ENCODE measurements at regions not wholly inside any gene's neighbourhood (a gene's known extent, or its start where the extent isn't known, plus 50 kb on each side); places are given as distances from the start of the nearest gene placed in this dataset.
"Not testable (repeated sequence)": the region's sequence is repeated elsewhere in the genome, so short reads cannot be mapped to it uniquely, and the experiment has no call there.

DNA sequence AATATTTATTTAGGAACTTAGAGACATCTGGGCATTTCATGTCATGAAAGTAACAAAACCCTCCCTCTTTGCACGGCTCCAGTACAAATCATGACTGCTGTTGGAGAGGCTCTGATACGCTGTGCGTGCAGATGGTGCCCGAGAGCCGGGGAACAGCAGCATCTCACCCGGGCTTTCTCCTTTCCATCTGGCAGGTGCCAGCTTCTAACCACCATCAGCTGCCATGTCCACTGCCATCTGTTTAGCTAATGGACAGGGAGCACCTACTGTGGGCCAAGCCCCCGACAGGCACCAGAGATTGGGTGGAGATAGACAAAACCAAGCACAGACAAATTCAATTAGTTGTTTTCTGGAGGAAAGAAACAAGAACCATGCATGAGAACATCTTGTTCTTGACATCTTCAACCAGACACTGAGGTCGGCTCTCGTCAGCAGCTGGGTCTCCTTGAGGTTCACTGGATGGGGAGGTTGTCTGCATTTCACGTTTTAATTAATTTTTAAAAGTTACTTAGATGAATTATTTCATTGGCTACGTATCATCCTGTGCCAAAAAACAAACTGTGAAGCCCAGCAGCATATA, 323.7 kb downstream of the THBS2 start:
- no peak for DNase-seq

DNA sequence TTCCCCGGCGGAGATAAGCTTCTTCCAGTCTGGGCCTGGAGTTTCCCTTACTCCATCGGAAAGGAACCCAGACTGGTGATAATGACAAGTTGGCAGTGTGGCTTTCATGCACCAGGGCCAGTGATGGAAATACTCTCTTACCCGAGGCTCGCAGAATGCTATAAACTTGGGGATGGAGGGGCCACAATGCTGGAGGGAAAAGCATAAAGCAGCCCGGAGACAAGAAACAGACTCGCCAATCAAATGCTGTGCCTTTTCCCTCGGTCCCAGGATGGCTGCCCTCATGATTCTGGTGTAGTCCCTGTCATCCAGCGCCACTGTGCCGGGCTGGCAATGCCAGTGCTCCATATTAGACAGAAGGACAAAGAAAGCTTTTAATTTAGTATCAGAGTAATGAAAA, 325.6 kb downstream of the THBS2 start:
- no peak for DNase-seq

DNA sequence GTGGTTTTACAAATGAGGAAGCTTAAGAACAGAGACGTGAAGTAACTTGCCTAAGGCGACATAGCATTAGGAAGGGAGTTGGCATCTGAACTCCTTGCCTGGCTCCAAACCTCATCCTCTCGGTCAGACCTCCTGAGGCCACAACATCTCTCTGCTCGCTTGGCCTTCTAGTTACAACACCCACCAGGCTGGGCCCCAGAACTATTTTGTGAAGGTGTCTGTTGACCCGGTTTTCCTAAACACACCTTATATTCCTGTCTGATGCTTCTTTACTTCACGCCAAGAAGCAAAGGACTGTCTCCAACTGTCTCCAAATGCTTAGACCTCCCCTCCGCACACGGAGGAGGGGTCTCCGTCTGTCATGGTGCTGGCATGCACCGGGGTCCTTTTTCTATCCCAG, 326.6 kb downstream of the THBS2 start:
- no peak for DNase-seq

DNA sequence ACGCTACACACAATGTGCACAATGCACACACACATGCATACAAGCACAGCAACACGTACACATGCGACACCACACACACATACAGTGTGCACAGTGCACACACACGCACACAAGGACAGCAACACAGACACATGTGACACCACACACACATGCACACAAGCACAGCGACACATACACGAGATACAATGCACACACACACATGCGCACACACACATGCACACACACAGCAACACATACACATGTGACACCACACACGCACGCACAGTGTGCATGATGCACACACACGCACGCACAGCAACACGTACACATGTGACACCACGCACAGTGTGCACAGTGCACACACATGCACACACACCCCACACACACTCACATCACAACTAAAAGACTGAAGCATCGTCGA, 327.3 kb downstream of the THBS2 start:
- no peak for DNase-seq

DNA sequence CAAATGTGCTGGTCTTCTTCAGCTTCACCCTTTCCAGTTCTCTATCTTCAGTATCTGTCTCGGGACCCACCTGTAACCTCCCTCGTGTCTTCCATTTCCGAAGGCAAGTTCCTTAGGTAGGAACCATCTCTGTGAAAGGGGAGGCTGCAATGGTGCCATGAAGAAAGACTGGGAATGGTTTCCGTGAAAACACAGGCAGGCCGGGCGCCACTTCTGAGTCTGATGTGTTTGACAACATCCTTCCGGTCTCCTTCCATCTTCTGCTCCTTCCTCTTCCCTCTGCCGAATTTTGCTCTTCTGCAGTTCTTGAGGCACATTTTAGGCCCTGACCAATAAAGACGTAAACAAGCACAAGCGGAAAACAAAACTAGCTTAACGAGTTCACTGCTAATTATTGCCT, 328.0 kb downstream of the THBS2 start:
- DNase-seq: no peak

DNA sequence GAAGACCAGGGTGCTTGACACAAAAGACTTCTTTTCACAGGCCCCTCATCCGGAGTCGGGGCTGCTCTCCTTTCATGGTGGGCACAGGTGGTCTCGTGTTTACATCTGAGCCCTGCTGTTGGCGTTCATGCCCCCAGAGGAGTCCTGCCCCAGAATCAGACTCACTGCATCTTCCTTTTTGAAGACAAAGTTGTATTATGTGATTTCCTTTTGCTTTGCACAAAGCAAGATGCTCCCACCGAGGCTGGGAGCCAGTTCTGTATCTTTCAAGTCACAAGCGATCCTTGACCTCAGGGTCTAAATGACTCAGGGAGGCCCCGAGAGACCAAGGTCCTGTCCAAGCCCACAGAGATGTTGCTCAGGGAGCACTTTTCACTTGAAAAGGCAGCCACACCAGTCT, 330.5 kb downstream of the THBS2 start:
- DNase-seq: no peak

DNA sequence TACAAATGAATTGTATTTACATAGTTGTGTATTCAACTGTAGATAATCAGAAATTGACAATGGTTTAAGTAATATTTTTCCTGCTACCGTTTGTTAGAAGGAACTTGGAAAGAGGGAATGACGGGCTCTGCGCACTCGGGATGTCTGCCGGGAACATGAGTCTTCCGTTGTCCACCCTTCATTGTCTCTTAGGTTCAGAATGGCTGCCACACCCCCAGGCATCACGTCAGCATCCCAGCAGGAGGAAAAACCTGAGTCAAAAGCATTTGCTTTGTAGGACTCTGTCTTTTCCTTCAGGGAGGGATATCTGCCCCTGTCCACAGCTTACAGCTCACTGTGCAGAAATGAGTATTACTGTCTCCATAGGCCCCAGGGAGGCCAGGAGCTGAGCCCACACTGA, 331.2 kb downstream of the THBS2 start:
- DNase-seq: no peak

- no peak for DNase-seq
These were observed 333.4 kb downstream of the THBS2 start for GRCh38 chr6:168920289-168920688.

- no peak for DNase-seq
These were observed 334.0 kb downstream of the THBS2 start for GRCh38 chr6:168919470-168920179.

GRCh38 chr6:168916576-168917211, 337.0 kb downstream of the THBS2 start:
- no peak for DNase-seq

DNA sequence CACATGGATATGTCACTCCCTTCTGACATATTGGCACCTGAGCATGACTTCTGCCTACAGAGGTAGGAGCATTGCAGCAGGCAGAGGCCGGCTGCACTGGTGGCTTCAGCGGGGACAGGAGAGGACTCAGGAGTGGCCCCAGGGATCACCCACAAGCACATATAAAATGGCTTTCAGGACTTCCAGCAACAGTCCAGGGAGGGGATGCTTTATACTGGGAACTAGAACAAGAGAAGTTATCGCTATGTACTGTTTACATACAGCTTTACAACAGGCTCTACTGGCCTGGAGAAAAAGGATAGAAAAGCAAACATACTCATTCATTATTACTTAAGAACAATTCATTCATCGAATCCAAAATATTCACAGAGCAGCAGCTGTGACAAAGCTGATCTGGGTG, 337.8 kb downstream of the THBS2 start:
- DNase-seq: no peak

- no peak for DNase-seq
These were observed 338.4 kb downstream of the THBS2 start for GRCh38 chr6:168915242-168915641.

DNA sequence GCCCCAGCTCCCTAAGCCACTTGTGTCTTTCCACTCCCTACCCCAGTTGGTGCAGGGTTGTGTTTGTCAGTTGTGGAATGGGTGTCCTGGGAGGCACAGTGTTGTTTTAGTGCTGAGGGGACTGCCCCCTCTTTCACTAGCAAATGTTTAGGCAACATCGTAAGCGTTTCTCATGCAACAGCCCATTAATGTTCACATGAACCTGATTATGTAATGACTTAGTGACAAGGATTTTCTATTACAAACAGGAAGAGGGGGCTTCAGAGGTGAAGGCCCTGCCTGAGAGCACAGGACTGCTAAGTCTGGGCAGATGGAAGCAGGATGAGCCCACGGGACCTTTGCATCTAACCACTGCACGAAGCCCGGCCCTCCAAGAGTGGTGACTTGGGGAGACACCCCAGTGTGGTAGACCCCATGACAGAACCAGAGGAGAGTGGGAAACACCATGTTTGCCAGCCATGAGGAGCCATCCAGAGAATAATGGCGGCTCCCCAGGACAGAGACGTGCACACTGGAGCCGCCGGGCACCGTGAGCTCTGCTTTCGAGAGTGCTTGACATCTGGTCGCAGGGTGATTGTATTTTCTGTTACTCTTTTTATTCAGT, 339.7 kb downstream of the THBS2 start:
- DNase-seq: no peak

DNA sequence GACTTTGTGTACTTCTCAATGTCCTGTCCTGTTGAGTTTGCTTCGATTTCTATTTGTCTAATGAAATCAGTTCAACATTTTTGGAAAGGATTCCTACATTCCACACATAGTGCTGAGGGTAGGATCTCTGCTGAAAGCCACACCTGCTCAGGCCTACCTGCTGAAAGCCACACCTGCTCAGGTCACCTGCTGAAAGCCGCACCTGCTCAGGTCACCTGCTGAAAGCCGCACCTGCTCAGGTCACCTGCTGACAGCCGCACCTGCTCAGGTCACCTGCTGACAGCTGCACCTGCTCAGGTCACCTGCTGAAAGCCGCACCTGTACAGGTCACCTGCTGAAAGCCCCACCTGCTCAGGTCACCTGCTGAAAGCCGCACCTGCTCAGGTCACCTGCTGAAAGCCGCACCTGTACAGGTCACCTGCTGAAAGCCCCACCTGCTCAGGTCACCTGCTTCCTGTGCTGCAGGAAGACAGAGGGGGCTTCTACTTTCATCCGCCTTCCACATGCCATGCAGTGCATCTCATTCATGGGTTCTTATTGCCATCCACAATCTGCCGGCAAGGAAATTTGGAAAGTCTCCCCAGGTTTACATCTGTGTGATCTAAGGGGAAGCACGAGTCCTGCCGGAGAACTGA, 340.3 kb downstream of the THBS2 start:
- DNase-seq: not testable (repeated sequence)

DNA sequence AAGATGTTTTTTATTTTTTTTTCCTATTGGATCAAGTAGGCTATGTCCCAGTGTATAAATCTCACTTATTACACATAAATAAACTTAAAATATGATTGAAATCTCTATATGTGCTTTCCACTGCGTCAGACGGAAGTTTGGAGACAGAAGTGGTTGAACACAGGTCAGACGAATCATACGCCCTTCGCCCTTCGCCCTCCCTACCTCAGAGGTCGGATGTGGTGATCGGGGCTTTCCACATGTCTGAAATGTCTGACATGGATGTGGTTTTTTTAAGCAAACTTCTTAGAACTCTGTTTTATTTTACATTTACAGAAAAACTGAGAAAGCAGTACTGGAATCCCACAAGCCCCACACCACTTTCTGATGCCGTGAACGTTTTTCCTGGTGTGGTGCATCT, 344.4 kb downstream of the THBS2 start:
- peak in 1 of 5 donors; percentile 24 for DNase-seq

DNA sequence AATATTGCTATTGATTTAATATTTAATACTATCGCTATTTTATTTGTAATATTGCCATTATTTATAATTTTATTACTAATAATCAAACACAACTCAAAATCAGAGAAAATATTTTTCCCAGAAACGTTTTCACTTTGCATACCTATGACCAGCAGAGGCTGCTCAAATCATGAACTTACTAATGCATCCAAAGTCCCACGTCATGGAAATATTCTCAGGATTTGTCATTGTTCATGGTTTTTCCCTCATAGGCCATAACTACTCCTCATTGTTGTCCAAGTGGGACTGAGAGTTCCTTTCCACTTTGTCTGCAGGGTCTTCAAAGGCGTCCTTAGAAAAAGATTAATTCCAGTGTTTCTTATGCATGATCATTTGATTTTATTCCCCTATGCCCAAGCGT, 344.8 kb downstream of the THBS2 start:
- no peak for DNase-seq

DNA sequence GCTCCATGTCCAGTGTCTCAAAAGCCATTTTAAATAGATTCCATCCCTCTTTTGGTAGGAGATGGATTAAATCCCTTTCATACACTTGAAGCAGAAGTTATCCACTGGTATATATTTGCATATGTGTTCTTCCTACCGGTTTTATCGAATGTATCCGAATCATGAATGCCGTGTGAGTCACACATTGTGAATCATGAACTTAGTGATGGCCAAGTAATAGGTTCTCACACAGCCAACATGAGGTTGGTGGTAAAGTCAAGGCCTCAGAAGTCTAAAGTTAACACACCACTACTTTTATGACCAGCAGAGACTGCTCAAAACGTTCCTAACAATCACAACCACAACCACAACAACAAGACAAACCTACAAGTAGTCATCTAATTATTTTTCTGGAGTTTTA, 345.5 kb downstream of the THBS2 start:
- DNase-seq: no peak

- no peak for DNase-seq
These were observed 347.3 kb downstream of the THBS2 start for GRCh38 chr6:168906391-168906790.

DNA sequence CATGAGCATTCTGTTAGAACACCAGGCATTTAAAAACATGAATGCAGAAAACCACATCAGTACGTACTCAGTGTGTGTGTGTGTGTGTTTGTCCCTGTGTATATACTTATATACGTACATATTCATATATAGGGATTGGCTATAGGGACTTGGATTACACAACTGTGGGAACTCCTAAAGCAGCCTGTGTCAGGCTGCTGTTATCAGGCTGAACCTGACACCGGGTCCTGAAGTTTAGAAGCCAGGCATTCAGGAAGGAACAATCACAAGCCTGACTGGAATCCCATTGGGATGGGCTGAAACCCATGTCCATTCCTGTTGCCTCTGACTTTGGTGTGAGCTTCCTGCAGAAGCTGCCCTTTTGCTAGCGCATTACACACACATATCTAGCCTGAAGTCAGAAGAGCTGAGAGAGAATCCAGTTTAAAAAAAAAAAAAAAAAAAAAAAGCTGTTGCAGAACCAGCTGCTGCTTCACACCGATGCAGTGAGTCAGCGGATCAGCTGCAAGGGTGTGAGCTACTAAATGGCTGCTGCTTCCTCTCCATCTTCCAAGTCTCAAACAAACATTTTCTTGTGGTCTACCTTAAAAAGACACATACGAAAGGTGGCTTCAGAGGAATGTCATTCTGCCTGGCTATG, 348.1 kb downstream of the THBS2 start:
- no peak for DNase-seq

- DNase-seq: no peak
These were observed 349.9 kb downstream of the THBS2 start for GRCh38 chr6:168903613-168904345.

GRCh38 chr6:168902075-168902474, 351.6 kb downstream of the THBS2 start:
- no peak for DNase-seq

DNA sequence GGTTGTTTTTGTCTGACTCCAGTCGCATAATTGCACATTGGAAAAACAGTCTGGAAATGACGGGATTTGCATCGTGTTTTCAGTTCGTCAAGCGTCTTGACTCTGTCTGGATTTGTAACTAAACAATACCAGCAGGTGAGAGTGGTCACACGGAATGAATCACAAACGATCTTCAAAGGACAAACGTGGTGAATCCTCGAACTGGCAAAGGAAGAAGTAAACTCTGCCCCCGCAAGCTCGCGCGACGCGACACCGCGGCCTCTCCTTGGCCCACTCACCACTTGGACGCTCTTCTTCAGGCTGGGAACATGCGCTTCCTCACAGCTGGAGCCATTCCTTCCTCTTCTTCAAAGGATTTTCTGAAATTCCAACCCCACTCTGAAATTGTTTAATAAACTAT, 352.6 kb downstream of the THBS2 start:
- no peak for DNase-seq

All from T-helper 1 cell (primary cell).